SK-N-MC (cell line): ENCODE measurements at regions not wholly inside any gene's neighbourhood (a gene's known extent, or its start where the extent isn't known, plus 50 kb on each side); places are given as distances from the start of the nearest gene placed in this dataset.
"Not testable (repeated sequence)": the region's sequence is repeated elsewhere in the genome, so short reads cannot be mapped to it uniquely, and the experiment has no call there.

ENCODE experiments used
- DNase-seq: peaks from one replicate; pipeline ENCODE4 v3.0.0-alpha.2; 2011; ENCODE audit warnings: low read depth, low spot score
- H3K27ac ChIP-seq: fragments of 200-600 bp; sonication (generic); 2 replicates; pipeline ENCODE4 v1.5.1; 2016; ENCODE audit warnings: mixed run types
- H3K36me3 ChIP-seq: fragments of 200-600 bp; sonication (generic); 2 replicates; pipeline ENCODE4 v1.6.1; 2017; ENCODE audit warnings: antibody characterized with exemption, low read length, mixed read lengths; ENCODE audit not compliant: insufficient read depth
- H3K4me3 ChIP-seq: fragments of 200-600 bp; sonication (generic); 2 replicates; pipeline ENCODE4 v1.5.1; 2016
- H3K9ac ChIP-seq: fragments of 200-600 bp; sonication (generic); 2 replicates; pipeline ENCODE4 v1.8.0; 2017; ENCODE audit warnings: mixed run types, mixed read lengths; ENCODE audit not compliant: insufficient read length
- H3K9me3 ChIP-seq: fragments of 200-600 bp; sonication (generic); 2 replicates; pipeline ENCODE4 v1.6.1; 2017; ENCODE audit warnings: low read depth, mild to moderate bottlenecking, antibody characterized with exemption, low read length, moderate library complexity, mixed read lengths
- EZH2 ChIP-seq: fragments of 200-600 bp; sonication (generic); IDR thresholded peaks from one replicate; pipeline ENCODE4 v1.6.1; 2017; ENCODE audit warnings: antibody characterized with exemption
- FOXP2 ChIP-seq: optimal IDR thresholded peaks from 2 replicates; pipeline ENCODE3; 2011; ENCODE audit warnings: mild to moderate bottlenecking, moderate library complexity; ENCODE audit not compliant: insufficient read depth; ENCODE audit errors: extremely low read length, control extremely low read depth
- POLR2AphosphoS5 ChIP-seq: IDR thresholded peaks from 2 replicates; pipeline ENCODE4 v1.6.1; 2012; ENCODE audit warnings: mild to moderate bottlenecking, low read depth, low read length, borderline replicate concordance

DNA sequence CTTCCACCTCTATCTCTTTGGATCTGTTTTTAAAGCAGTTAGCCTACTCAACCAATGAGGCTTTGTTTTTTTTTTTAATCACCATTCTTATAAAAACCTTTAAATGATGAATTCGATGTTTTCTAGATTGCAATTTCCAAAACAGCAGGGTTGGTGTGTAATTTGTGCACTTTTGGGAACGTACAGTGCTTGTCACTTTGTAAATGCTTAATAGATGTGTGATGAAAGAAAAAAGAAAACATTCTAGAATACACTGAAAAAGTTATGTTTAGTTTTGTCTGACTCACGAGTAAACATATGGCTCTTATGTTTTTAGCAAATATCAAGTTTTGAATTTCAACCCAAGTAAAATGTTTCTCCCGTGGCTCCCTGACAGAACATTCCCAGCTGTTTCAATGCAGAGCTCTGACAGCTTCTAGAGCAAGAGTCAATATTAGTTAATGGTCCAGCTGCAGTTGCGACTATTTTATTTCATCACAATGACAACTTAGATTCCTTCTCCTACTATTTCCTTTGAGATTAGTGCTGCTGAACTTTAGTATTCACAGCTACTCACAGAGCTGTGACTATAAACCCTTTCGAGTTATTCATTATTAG lies 362.5 kb upstream of the ADAMTS5 start:
- Histone ChIP-seq H3K9ac (no peak overlapping the region), H3K36me3 (no peaks in the 10 kb centered on the region), H3K9me3 (no peaks in the 10 kb centered on the region; the same call in 1 of the 2 replicates), H3K27ac (no peak overlapping the region), H3K4me3 (no peak overlapping the region)
- no peak for TF ChIP-seq POLR2AphosphoS5
- TF ChIP-seq EZH2, result no peak
- TF ChIP-seq FOXP2, result no peak
- no peak for DNase-seq

DNA sequence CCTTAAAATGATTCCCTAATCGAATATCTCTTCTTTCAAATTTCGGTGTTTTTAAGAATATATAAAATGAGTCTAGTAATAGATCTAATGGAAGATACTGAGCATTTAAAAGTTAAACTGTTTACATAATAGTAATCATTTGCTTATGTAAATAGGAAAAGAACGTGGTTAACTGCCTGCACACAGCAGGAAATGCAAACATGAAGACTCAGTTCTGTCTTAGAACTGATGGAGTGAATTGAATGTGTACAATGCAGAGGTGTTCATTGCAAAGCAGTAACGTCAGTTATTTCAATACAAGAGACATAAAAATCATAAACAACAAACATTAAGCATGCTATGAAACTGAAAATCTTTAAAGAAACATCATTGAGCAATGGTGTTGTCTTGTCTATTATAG lies 359.4 kb upstream of the ADAMTS5 start:
- no peak overlapping the region for H3K27ac ChIP-seq
- H3K36me3 ChIP-seq, result no peaks in the 10 kb centered on the region
- DNase-seq, result no peak
- no peak overlapping the region for H3K9ac ChIP-seq
- no peak for TF ChIP-seq FOXP2
- no peak for TF ChIP-seq EZH2
- no peak for TF ChIP-seq POLR2AphosphoS5
- H3K4me3 ChIP-seq, result no peak overlapping the region
- H3K9me3 ChIP-seq, result no peaks in the 10 kb centered on the region; the same call in 1 of the 2 replicates

DNA sequence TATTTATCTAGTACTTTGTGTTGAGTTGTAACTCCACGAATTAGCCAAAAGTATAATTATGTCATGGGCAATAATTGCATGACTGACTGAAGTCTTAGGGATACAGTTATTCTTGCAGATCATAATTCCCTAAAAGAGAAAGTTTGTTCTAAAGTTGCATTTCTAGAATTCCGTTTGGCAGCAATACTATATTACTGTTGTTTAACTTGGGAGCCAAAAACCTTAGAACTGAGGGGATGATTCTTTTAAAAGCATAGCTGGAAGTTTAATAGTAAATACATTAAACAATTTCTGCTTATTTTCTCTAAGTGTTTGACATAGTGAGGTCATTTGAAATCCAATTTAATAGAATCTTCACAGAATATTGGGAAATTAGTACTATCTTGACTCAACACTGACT lies 356.4 kb upstream of the ADAMTS5 start:
- H3K9me3 ChIP-seq, result no peaks in the 10 kb centered on the region; the same call in 1 of the 2 replicates
- no peaks in the 10 kb centered on the region for H3K36me3 ChIP-seq
- H3K4me3 ChIP-seq, result no peak overlapping the region
- H3K27ac ChIP-seq, result no peak overlapping the region
- TF ChIP-seq EZH2 (no peak), POLR2AphosphoS5 (no peak), FOXP2 (no peak)
- DNase-seq, result no peak
- no peak overlapping the region for H3K9ac ChIP-seq

DNA sequence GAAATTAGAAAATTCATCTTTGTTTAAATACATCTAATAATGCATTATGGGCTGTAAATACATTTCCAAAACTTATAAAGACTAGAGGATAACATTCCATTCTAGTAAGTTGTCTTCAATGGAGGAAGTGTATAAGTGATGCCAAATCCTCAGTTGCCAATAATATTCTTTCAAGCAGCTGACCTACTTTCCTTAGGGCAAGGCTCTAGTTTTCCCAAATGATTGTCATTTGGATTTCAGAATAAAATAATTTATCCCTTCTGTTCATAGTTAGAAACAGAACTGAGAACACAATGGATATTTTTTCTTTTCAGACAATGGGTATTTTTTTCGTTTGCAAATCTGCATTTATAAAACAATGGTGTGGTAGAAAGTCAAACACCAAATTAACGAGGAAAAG lies 354.9 kb upstream of the ADAMTS5 start:
- H3K36me3 ChIP-seq, result no peaks in the 10 kb centered on the region
- no peak overlapping the region for H3K4me3 ChIP-seq
- no peaks in the 10 kb centered on the region for H3K9me3 ChIP-seq
- H3K9ac ChIP-seq, result no peak overlapping the region
- TF ChIP-seq POLR2AphosphoS5 (no peak), EZH2 (no peak), FOXP2 (no peak)
- no peak overlapping the region for H3K27ac ChIP-seq
- DNase-seq, result no peak

DNA sequence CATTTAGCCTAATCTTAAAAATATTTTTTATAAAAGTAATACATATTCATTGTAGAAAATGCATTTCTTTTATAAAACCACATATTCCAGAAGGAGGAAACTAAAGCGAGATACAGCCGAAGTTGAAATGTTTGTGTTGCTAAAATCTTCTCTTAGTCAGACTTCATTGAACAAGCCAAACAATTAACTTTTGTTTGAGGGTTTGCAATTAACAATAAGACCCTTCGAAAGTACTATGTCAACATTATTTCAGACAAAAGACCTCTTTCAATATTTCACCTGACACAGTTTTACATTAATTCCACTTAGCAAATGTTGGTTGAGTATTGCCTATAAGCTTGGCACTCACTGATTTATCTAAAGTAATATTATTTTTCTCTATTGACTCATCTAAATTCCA lies 354.0 kb upstream of the ADAMTS5 start:
- no peak for TF ChIP-seq EZH2
- no peak for TF ChIP-seq FOXP2
- TF ChIP-seq POLR2AphosphoS5, result no peak
- Histone ChIP-seq H3K4me3 (no peak overlapping the region), H3K9ac (no peak overlapping the region), H3K27ac (no peak overlapping the region), H3K9me3 (no peaks in the 10 kb centered on the region), H3K36me3 (no peaks in the 10 kb centered on the region)
- no peak for DNase-seq

DNA sequence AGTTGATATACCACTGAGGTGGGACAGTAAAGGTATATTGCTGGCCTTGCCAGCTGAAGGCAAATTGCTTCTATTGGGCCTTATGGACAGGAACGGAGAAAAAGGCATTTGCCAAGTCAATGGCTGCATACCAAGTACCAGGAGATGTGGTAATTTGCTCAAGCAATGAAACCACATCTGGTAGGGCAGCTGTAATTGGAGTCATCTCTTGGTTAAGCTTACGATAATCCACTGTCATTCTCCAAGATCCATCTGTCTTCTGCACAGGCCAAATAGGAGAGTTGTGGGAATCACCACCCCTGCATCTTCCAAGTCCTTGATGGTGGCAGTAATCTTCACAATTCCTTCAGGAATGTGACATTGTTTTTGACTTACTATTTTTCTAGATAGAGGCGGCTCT lies 350.7 kb upstream of the ADAMTS5 start:
- not testable (repeated sequence) for DNase-seq, H3K9me3 ChIP-seq, H3K36me3 ChIP-seq, H3K9ac ChIP-seq, H3K27ac ChIP-seq, H3K4me3 ChIP-seq

DNA sequence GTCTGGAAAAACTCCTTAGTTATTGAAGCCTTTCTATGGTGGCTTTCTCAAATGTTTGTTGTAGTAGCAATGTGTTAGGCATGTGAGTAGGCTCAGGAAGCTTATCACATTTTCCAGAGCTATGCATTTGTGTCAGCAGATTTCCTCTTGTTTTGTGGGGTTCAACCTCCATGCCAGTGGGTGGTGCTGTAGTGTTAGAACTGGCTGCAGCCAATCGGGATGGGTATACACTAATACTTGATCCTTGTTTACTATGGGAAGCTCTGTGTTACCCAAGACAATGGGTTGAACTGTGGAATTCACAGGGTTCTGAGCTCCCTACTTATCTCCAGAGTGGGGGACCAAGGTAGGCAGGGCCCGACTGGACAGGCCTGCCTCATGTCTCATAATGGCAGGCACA lies 348.5 kb upstream of the ADAMTS5 start:
- no peaks in the 10 kb centered on the region for H3K36me3 ChIP-seq
- DNase-seq, result no peak
- TF ChIP-seq EZH2, result no peak
- no peaks in the 10 kb centered on the region for H3K9me3 ChIP-seq
- H3K27ac ChIP-seq, result no peak overlapping the region
- H3K4me3 ChIP-seq, result no peak overlapping the region
- H3K9ac ChIP-seq, result no peak overlapping the region

DNA sequence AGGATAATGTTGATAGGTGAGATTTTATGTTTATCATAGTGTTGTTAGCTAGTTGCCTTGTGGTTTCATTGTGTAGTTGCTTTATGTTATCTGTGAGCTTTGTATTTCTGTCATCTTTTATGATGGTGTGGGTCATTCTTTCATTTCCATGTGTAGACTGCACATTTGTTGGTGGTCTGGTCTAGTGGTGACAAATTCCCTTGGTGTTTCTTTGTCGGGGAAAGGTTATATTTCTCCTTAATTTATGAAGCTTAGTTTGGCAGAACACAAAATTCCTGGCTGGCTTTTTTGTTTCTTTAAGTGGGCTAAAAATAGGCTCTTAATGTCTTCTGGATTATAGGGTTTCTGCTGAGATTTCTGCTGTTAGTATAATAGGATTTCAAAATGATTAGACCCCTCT lies 347.2 kb upstream of the ADAMTS5 start:
- Histone ChIP-seq H3K9me3 (no peaks in the 10 kb centered on the region), H3K4me3 (no peak overlapping the region), H3K36me3 (no peaks in the 10 kb centered on the region), H3K9ac (no peak overlapping the region), H3K27ac (no peak overlapping the region)
- no peak for TF ChIP-seq EZH2
- TF ChIP-seq FOXP2, result no peak
- TF ChIP-seq POLR2AphosphoS5, result no peak
- no peak for DNase-seq

DNA sequence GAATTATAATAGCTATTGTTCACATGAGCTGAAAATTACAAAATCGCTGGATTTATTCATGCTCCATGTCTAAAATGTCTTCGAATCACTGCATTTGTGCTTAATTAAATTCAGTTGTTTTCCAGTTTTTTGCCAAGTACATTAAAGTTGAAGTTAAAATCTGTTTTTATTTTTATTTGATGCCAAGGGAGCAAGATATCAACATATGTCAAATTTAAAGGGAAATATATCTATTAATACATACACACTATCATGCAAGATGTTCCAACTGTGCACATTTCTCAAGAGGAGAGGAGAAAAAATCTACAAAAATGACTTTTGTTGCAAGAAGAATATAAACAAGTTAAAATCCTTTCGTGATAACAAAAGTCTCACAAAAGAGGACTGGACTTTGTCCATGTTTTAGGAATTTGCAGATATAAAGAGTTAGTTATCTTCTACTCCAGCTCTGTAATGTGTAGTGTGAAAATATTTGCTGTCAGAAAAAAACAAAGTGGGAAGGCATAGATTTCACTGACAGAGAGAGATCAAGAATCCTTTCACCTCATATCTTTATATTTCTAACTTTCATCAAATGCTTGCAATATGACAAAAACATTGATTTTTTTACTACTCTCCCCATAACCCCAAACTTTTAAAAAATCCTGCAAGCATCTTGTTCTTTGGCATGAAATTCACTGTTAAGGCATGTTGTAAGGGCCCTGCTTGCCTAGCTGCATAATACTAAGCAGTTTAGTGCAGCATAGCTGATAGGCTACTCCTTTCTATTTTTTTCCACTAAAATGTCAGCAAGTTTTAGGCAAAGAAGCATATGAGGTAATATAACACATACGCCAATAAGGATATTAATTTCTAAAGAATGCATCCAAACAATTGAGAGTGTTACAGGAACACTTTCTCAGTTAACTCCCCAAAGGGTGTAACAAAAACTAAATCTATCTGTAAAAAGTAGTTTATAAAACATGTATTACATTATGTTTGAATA lies 340.2 kb upstream of the ADAMTS5 start:
- no peak overlapping the region for H3K27ac ChIP-seq
- no peak for DNase-seq
- TF ChIP-seq EZH2 (no peak), FOXP2 (no peak), POLR2AphosphoS5 (no peak)

More for the DNA sequence above, 340.2 kb upstream of the ADAMTS5 start:
- Histone ChIP-seq H3K36me3 (no peaks in the 10 kb centered on the region), H3K9me3 (no peaks in the 10 kb centered on the region), H3K4me3 (no peak overlapping the region), H3K9ac (no peak overlapping the region)
